Mesendoderm (in vitro differentiated cells): ENCODE measurements at regions not wholly inside any gene's neighbourhood (a gene's known extent, or its start where the extent isn't known, plus 50 kb on each side); places are given as distances from the start of the nearest gene placed in this dataset.

Experiments
- DNase-seq: peaks from one replicate; pipeline ENCODE4 v3.0.0; 2013
- H2AK5ac ChIP-seq: 2 replicates; pipeline ENCODE4 v1.6.1; 2013; ENCODE audit warnings: low read length, inconsistent platforms
- H2BK120ac ChIP-seq: 2 replicates; pipeline ENCODE4 v1.6.1; 2013; ENCODE audit warnings: low read depth, mild to moderate bottlenecking, low read length, moderate library complexity, mixed read lengths
- H2BK15ac ChIP-seq: replicated peaks from 2 replicates; pipeline ENCODE4 v1.6.1; 2013; ENCODE audit warnings: low read depth, mild to moderate bottlenecking, moderate library complexity
- H2BK5ac ChIP-seq: 2 replicates; pipeline ENCODE4 v1.6.1; 2013; ENCODE audit warnings: low read length, inconsistent platforms
- H3K18ac ChIP-seq: 2 replicates; pipeline ENCODE4 v1.6.1; 2013; ENCODE audit warnings: mild to moderate bottlenecking, low read length, mixed read lengths
- H3K23ac ChIP-seq: one replicate; pipeline ENCODE4 v1.6.1; 2013; ENCODE audit warnings: low read length
- H3K27ac ChIP-seq: 2 replicates; pipeline ENCODE4 v1.5.1; 2013; ENCODE audit warnings: low read depth, mild to moderate bottlenecking, inconsistent platforms, low read length, moderate library complexity
- H3K27me3 ChIP-seq: 2 replicates; pipeline ENCODE4 v1.6.1; 2013; ENCODE audit warnings: low read length, control low read depth, mild to moderate bottlenecking, inconsistent platforms; ENCODE audit not compliant: insufficient read depth, poor library complexity
- H3K36me3 ChIP-seq: 2 replicates; pipeline ENCODE4 v1.6.1; 2013; ENCODE audit warnings: low read length, inconsistent platforms; ENCODE audit not compliant: control insufficient read depth, insufficient read depth
- H3K4ac ChIP-seq: one replicate; pipeline ENCODE4 v1.6.1; 2013; ENCODE audit warnings: low read depth, mild to moderate bottlenecking, low read length, moderate library complexity
- H3K4me1 ChIP-seq: 2 replicates; pipeline ENCODE4 v1.6.1; 2013; ENCODE audit warnings: low read depth, low read length, inconsistent platforms; ENCODE audit not compliant: control insufficient read depth
- H3K4me2 ChIP-seq: 2 replicates; pipeline ENCODE4 v1.6.1; 2013; ENCODE audit warnings: low read length
- H3K4me3 ChIP-seq: 2 replicates; pipeline ENCODE4 v1.5.1; 2013; ENCODE audit warnings: mild to moderate bottlenecking, low read length
- H3K56ac ChIP-seq: one replicate; pipeline ENCODE4 v1.6.1; 2013; ENCODE audit warnings: low read length
- H3K79me1 ChIP-seq: 2 replicates; pipeline ENCODE4 v1.6.1; 2013; ENCODE audit warnings: low read length, inconsistent platforms
- H3K79me2 ChIP-seq: 2 replicates; pipeline ENCODE4 v1.6.1; 2013; ENCODE audit warnings: mild to moderate bottlenecking, low read length; ENCODE audit not compliant: control insufficient read depth, insufficient read depth
- H3K9ac ChIP-seq: 2 replicates; pipeline ENCODE4 v1.6.1; 2013; ENCODE audit warnings: low read length, inconsistent platforms
- H4K5ac ChIP-seq: one replicate; pipeline ENCODE4 v1.6.1; 2013; ENCODE audit warnings: low read length
- H4K8ac ChIP-seq: one replicate; pipeline ENCODE4 v1.6.1; 2013; ENCODE audit warnings: low read depth, mild to moderate bottlenecking, control low read depth, low read length, moderate library complexity
- WGBS: extraction: QIAGEN DNeasy Blood & Tissue Kit; methylation state at CpG from one replicate; pipeline ENCODE4 v1.1.7; 2013; ENCODE audit warnings: low lambda C conversion rate, missing lambda C conversion rate; ENCODE audit not compliant: insufficient coverage; ENCODE audit errors: extremely low coverage; 5-methylcytosine and 5-hydroxymethylcytosine counted together

GRCh38 chr14:84152452-84152851 lies 1377.5 kb upstream of the FLRT2 start:
- Histone ChIP-seq H4K5ac (no peak overlapping the region), H3K36me3 (no peaks in the 10 kb centered on the region), H2AK5ac (no peak overlapping the region), H3K27ac (no peak overlapping the region), H3K4me1 (no peaks in the 10 kb centered on the region), H2BK5ac (no peak overlapping the region), H3K4ac (no peak overlapping the region), H2BK15ac (no peak overlapping the region), H3K79me1 (no peaks in the 10 kb centered on the region), H3K4me3 (no peak overlapping the region), H3K4me2 (no peak overlapping the region), H3K27me3 (no peaks in the 10 kb centered on the region), H4K8ac (no peak overlapping the region), H3K18ac (no peak overlapping the region), H3K56ac (no peak overlapping the region), H2BK120ac (no peak overlapping the region), H3K9ac (no peak overlapping the region), H3K23ac (no peak overlapping the region), H3K79me2 (no peaks in the 10 kb centered on the region)
- no CpG with 5 or more reads among the region's 14 CpGs for WGBS
- DNase-seq, result no peak

- Histone ChIP-seq H2BK15ac (no peak overlapping the region), H3K4me3 (no peak overlapping the region), H4K5ac (no peak overlapping the region), H3K4me2 (no peak overlapping the region), H3K79me1 (no peaks in the 10 kb centered on the region), H3K23ac (no peak overlapping the region), H3K36me3 (no peaks in the 10 kb centered on the region), H2AK5ac (no peak overlapping the region), H3K18ac (no peak overlapping the region), H2BK5ac (no peak overlapping the region), H3K27me3 (no peaks in the 10 kb centered on the region), H2BK120ac (no peak overlapping the region), H3K27ac (no peak overlapping the region), H3K4me1 (no peaks in the 10 kb centered on the region), H3K4ac (peak overlapping the region; percentile 36), H3K79me2 (no peaks in the 10 kb centered on the region), H3K9ac (no peak overlapping the region), H3K56ac (no peak overlapping the region), H4K8ac (peak overlapping the region; percentile 56)
- no peak for DNase-seq
- no CpG with 5 or more reads among the region's 2 CpGs for WGBS
Measured at GRCh38 chr14:84162633-84163032, 1367.3 kb upstream of the FLRT2 start.

GRCh38 chr14:84167026-84167425 lies 1362.9 kb upstream of the FLRT2 start:
- Histone ChIP-seq H3K4me1 (no peaks in the 10 kb centered on the region), H3K23ac (no peak overlapping the region), H3K4ac (no peak overlapping the region), H4K5ac (no peak overlapping the region), H3K36me3 (no peaks in the 10 kb centered on the region), H3K56ac (no peak overlapping the region), H3K79me1 (no peaks in the 10 kb centered on the region), H2BK120ac (no peak overlapping the region), H2BK5ac (no peak overlapping the region), H3K4me2 (no peak overlapping the region), H3K27ac (no peak overlapping the region), H3K27me3 (no peaks in the 10 kb centered on the region), H2BK15ac (no peak overlapping the region), H3K18ac (no peak overlapping the region), H4K8ac (no peak overlapping the region), H3K9ac (no peak overlapping the region), H2AK5ac (no peak overlapping the region), H3K4me3 (no peak overlapping the region), H3K79me2 (no peaks in the 10 kb centered on the region)
- DNase-seq, result no peak
- WGBS, result no CpG with 5 or more reads among the region's 3 CpGs

GRCh38 chr14:84180336-84180735 lies 1349.6 kb upstream of the FLRT2 start:
- H3K27me3 ChIP-seq, result no peaks in the 10 kb centered on the region
- H3K4me3 ChIP-seq, result no peak overlapping the region
- H3K79me1 ChIP-seq, result no peaks in the 10 kb centered on the region
- WGBS, result no CpG with 5 or more reads among the region's 2 CpGs
- H3K27ac ChIP-seq, result no peak overlapping the region
- no peak overlapping the region for H3K23ac ChIP-seq
- no peak overlapping the region for H3K18ac ChIP-seq
- no peak overlapping the region for H2BK15ac ChIP-seq
- no peak overlapping the region for H2BK5ac ChIP-seq
- H2BK120ac ChIP-seq, result no peak overlapping the region
- H3K56ac ChIP-seq, result no peak overlapping the region
- H3K4me1 ChIP-seq, result no peaks in the 10 kb centered on the region
- H3K4me2 ChIP-seq, result no peak overlapping the region
- DNase-seq, result no peak
- no peak overlapping the region for H4K8ac ChIP-seq
- H3K9ac ChIP-seq, result no peak overlapping the region
- H3K4ac ChIP-seq, result no peak overlapping the region
- H3K79me2 ChIP-seq, result no peaks in the 10 kb centered on the region
- no peaks in the 10 kb centered on the region for H3K36me3 ChIP-seq
- H2AK5ac ChIP-seq, result no peak overlapping the region
- no peak overlapping the region for H4K5ac ChIP-seq

GRCh38 chr14:84181072-84181471 lies 1348.9 kb upstream of the FLRT2 start:
- Histone ChIP-seq H4K5ac (no peak overlapping the region), H2BK15ac (no peak overlapping the region), H3K27me3 (no peaks in the 10 kb centered on the region), H3K4ac (no peak overlapping the region), H3K79me2 (no peaks in the 10 kb centered on the region), H3K36me3 (no peaks in the 10 kb centered on the region), H3K27ac (no peak overlapping the region), H4K8ac (no peak overlapping the region), H3K9ac (no peak overlapping the region), H2BK120ac (no peak overlapping the region), H3K23ac (no peak overlapping the region), H3K56ac (no peak overlapping the region), H3K4me2 (no peak overlapping the region), H3K4me1 (no peaks in the 10 kb centered on the region), H3K4me3 (no peak overlapping the region), H3K18ac (no peak overlapping the region), H2AK5ac (no peak overlapping the region), H2BK5ac (no peak overlapping the region), H3K79me1 (no peaks in the 10 kb centered on the region)
- no CpG with 5 or more reads among the region's 2 CpGs for WGBS
- DNase-seq, result no peak

GRCh38 chr14:84195514-84195913 lies 1334.4 kb upstream of the FLRT2 start:
- no peak overlapping the region for H4K5ac ChIP-seq
- H2AK5ac ChIP-seq, result no peak overlapping the region
- no peak overlapping the region for H3K9ac ChIP-seq
- no peaks in the 10 kb centered on the region for H3K27me3 ChIP-seq
- no peak overlapping the region for H4K8ac ChIP-seq
- no peak overlapping the region for H3K27ac ChIP-seq
- H3K56ac ChIP-seq, result no peak overlapping the region
- no peak overlapping the region for H3K23ac ChIP-seq
- H3K4me1 ChIP-seq, result no peaks in the 10 kb centered on the region
- H2BK120ac ChIP-seq, result no peak overlapping the region
- no peaks in the 10 kb centered on the region for H3K36me3 ChIP-seq
- H3K18ac ChIP-seq, result no peak overlapping the region
- no peak for DNase-seq
- no peak overlapping the region for H3K4me2 ChIP-seq
- no peak overlapping the region for H2BK15ac ChIP-seq
- H2BK5ac ChIP-seq, result no peak overlapping the region
- H3K79me1 ChIP-seq, result no peaks in the 10 kb centered on the region
- no peak overlapping the region for H3K4ac ChIP-seq
- H3K4me3 ChIP-seq, result no peak overlapping the region
- H3K79me2 ChIP-seq, result no peaks in the 10 kb centered on the region
